Mammary epithelial cell (primary cell): ENCODE measurements at regions not wholly inside any gene's neighbourhood (a gene's known extent, or its start where the extent isn't known, plus 50 kb on each side); places are given as distances from the start of the nearest gene placed in this dataset.

Experiments
- EZH2 ChIP-seq: IDR thresholded peaks from 2 replicates; pipeline ENCODE4 v1.6.1; 2012; ENCODE audit warnings: low read length, inconsistent platforms, borderline replicate concordance
- TF ChIP-seq, protein P1 (sequence below), 2 donors: IDR thresholded peaks in 1 of 2; conservative IDR thresholded peaks in 1 of 2; 2 replicates each; pipeline ENCODE4 v1.5.1; 2011 to 2012; ENCODE audit warnings: inconsistent platforms in 2 of 2, low read length in 2 of 2, mild to moderate bottlenecking in 2 of 2, control low read depth in 1 of 2, low read depth in 1 of 2; ENCODE audit not compliant: insufficient read depth in 1 of 2; ENCODE audit errors: extremely low read depth in 1 of 2

- TF ChIP-seq, protein P1, sequence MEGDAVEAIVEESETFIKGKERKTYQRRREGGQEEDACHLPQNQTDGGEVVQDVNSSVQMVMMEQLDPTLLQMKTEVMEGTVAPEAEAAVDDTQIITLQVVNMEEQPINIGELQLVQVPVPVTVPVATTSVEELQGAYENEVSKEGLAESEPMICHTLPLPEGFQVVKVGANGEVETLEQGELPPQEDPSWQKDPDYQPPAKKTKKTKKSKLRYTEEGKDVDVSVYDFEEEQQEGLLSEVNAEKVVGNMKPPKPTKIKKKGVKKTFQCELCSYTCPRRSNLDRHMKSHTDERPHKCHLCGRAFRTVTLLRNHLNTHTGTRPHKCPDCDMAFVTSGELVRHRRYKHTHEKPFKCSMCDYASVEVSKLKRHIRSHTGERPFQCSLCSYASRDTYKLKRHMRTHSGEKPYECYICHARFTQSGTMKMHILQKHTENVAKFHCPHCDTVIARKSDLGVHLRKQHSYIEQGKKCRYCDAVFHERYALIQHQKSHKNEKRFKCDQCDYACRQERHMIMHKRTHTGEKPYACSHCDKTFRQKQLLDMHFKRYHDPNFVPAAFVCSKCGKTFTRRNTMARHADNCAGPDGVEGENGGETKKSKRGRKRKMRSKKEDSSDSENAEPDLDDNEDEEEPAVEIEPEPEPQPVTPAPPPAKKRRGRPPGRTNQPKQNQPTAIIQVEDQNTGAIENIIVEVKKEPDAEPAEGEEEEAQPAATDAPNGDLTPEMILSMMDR (conservative IDR thresholded peaks at IDR 0.05 in 1 of 2, IDR thresholded peaks at IDR 0.05 in 1 of 2; ENCODE audit: extremely low read depth in 1 of 2, insufficient read depth in 1 of 2, low read depth in 1 of 2, low read length in 2 of 2), result no peak
- TF ChIP-seq EZH2, result no peak
These were observed 228.9 kb upstream of the TTC29 start for GRCh38 chr4:147174591-147174990.
